ENCODE measurements at regions not wholly inside any gene's neighbourhood (a gene's known extent, or its start where the extent isn't known, plus 50 kb on each side); places are given as distances from the start of the nearest gene placed in this dataset.

- DNase-seq (ENCODE audit: low spot score): no peak
These were observed 66.3 kb upstream of the SP4 start for GRCh38 chr7:21361413-21362125.

DNA sequence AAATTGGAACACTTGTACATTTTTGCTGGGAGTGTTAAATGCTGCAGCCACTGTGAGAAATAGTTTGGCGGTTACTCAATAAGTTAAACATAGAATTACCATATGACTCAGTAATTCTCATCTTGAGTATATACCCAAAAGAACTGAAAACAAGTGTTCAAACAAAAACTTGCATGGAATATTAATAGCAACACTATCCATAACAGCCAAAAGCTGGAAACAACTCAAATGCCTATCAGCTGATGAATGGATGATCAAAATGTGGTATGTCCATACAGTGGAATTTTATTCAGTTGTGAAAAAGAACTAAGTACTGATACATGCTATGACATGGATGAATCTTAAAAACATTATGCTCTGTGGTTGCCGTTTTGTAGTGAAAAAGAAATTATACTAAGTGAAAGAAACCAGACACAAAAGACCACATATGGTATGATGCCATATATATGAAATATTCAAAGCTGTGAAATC lies 63.0 kb upstream of the SP4 start:
- DNase-seq (ENCODE audit: low spot score): no peak

DNA sequence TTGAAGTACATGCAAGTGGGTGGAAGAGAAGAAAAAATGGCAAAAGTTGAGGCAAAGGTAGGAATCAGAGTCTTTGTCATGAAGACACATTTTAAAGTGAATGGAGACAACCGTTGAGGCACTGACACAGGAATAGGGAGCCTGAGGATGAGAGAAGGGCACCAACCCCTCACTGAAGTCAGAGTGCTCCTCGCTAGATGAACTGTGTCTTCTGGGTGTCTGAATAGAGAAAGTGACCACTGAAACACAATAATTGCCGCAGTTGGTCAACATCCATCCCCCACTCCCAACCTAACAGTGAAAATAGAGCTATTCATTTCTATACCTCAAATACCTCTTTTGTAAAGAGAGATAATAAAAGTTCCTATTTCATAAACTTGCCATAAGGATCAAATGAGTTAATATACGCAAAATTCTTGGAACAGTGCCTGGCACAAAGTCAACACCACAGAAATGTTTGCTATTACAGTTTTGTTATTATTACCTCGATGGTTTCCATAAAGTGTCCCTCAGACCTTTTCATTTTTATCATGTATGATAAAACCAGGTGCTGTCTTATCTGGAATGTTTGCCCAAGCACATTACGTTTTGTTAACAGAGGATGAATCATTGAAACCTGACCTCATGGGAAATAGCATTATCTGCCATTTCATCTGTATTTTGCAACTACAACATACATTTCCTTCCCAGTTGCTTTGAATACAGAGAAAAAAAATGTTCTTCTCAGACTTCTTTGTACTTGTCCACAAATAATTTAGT lies 61.8 kb upstream of the SP4 start:
- no peak for DNase-seq (ENCODE audit: low spot score)

DNA sequence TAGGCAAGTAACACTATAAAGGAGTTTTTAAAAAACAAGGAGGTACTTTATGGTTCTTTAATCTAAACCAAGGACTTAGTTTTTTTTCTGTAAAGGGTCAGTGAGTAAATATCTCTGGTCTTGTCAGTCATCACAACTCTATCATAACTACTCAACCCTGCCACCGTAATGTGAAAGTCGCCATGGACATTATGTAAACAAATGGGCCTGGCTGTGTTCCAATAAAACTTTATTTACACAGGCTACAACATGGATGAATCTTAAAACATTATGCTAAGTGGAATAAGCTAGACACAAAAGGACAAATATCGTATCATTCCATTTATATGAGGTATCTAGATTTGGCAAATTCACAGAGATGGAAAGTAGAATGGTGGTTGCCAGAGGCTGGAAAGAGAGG lies 60.8 kb upstream of the SP4 start:
- no peak for DNase-seq (ENCODE audit: low spot score)

DNA sequence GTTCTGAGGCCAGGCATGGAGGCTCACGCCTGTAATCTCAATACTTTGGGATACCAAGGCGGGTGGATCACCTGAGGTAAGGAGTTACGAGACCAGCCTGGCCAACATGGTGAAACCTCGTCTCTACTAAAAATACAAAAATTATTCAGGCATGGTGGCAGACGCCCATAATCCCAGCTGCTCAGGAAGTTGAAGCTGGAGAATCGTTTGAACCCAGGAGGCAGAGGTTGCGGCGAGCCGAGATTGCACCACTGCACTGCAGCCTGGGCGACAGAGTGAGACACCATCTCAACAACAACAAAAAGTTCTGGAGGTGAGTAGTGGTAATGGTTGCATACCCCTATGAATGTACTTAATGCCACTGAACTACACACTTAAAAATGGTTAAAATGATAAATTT lies 60.3 kb upstream of the SP4 start:
- DNase-seq (ENCODE audit: low spot score): no peak

GRCh38 chr7:21368317-21368716 lies 59.6 kb upstream of the SP4 start:
- DNase-seq (ENCODE audit: low spot score): no peak

GRCh38 chr7:21370283-21370982 lies 57.5 kb upstream of the SP4 start:
- no peak for DNase-seq (ENCODE audit: low spot score)

- no peak for DNase-seq (ENCODE audit: low spot score)
These were observed 56.5 kb upstream of the SP4 start for GRCh38 chr7:21371360-21371759.

- DNase-seq (ENCODE audit: low spot score): no peak
These were observed 54.9 kb upstream of the SP4 start for GRCh38 chr7:21373031-21373430.

- no peak for DNase-seq (ENCODE audit: low spot score)
These were observed 53.7 kb upstream of the SP4 start for GRCh38 chr7:21374134-21374533.

DNA sequence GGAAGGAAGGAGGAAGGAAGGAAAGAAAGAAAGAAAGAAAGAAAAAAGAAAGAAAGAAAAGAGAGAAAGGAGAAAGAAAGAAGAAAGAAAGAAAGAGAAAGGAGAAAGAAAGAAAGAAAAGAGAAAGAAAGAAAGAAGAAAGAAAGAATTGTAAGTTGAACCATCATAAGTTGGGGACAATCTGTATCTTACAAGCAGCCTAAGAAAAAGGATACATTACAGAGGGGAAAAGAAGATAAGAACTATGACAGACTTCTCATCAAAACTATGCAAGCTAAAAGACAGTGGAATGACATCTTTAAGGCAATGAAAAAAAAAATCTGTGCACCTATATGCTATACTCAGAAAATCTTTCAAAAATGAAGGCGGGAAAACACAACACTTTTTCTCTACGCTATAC lies 50.3 kb upstream of the SP4 start:
- DNase-seq (ENCODE audit: low spot score): no peak

Measured in HuH-7.5 (cell line).